ENCODE measurements at regions not wholly inside any gene's neighbourhood (a gene's known extent, or its start where the extent isn't known, plus 50 kb on each side); places are given as distances from the start of the nearest gene placed in this dataset.

DNA sequence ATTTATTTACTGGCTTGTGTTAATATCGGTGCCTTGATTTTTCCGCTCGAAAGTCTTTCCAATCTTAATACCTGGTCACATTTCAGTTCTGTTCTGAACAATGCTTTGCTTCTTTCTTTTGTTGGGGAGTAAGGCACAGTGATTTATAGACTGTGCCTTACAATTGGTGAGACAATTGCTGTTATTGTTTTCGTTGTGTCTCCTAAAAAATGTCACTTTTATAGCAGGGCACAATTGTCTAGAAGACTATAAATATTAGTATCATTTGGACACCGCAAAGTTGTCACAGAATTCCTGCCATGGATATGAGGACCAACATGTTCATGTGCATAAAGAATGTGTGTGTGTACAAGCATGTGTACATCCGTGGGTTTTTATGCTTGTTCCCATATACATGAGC is 231.9 kb downstream of the INSIG2 start:
- in situ Hi-C loops (cut with HindIII; ENCODE audit: low pct_ligation_motif_present, low sequenced_read_pairs) = no loop called here
- H3K27me3 ChIP-seq (replicated peaks) = no peaks in the 10 kb centered on the region
- H3K36me3 ChIP-seq (replicated peaks) = no peaks in the 10 kb centered on the region
- TF ChIP-seq, protein P1, sequence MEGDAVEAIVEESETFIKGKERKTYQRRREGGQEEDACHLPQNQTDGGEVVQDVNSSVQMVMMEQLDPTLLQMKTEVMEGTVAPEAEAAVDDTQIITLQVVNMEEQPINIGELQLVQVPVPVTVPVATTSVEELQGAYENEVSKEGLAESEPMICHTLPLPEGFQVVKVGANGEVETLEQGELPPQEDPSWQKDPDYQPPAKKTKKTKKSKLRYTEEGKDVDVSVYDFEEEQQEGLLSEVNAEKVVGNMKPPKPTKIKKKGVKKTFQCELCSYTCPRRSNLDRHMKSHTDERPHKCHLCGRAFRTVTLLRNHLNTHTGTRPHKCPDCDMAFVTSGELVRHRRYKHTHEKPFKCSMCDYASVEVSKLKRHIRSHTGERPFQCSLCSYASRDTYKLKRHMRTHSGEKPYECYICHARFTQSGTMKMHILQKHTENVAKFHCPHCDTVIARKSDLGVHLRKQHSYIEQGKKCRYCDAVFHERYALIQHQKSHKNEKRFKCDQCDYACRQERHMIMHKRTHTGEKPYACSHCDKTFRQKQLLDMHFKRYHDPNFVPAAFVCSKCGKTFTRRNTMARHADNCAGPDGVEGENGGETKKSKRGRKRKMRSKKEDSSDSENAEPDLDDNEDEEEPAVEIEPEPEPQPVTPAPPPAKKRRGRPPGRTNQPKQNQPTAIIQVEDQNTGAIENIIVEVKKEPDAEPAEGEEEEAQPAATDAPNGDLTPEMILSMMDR (IDR thresholded peaks at IDR 0.05; ENCODE audit: low read depth, low read length, missing control alignments) = no peak
- no peak for DNase-seq
- H3K4me3 ChIP-seq (ENCODE audit: low read depth, low read length) = no peak overlapping the region
- no peak overlapping the region for H3K27ac ChIP-seq

DNA sequence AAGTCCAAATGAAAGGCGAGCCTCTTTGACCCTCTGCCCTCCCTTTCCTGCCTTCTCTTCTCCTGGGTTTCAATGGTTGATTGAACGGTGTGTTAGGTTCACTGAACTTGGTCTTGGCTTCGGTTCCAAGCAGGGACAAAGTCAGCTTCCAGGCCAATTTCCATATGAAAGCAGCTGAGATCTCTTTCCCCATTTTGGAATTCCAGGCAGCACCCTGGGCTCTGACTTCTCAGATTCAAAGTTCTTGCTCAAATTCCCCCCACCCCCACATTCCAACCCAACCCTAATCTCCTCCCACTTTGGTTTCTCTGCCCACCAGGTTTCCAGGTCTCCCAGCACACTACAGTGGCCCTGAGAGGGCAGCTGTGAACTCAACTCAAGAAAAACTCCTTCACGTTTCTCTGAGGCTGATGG is 231.0 kb downstream of the INSIG2 start:
- DNase-seq = no peak
- Histone ChIP-seq H3K27me3 (replicated peaks) (no peaks in the 10 kb centered on the region), H3K36me3 (replicated peaks) (no peaks in the 10 kb centered on the region), H3K27ac (no peak overlapping the region), H3K4me3 (ENCODE audit: low read depth, low read length) (no peak overlapping the region)
- TF ChIP-seq, protein P1 (IDR thresholded peaks at IDR 0.05; ENCODE audit: low read depth, low read length, missing control alignments) = no peak
- in situ Hi-C loops (cut with HindIII; ENCODE audit: low pct_ligation_motif_present, low sequenced_read_pairs) = no loop called here

DNA sequence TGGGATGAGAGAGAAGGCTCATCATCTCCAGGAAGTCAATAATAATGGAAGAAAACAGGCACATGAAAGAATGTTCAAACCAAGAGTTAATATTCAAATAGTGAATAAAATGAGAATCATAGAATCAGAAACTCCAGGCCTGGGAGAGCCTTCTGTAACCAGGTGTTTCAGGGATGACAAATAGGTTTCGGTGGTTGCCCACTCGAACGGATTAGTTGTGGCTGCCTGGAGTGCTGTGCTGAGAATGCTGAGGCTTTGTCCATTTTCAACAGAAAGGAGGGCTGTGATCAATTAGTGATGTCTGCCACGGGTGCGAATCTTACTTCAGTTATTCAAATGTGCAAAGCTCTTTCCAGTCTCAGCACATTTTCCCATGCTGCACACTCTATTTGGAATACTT is 227.3 kb downstream of the INSIG2 start:
- H3K4me3 ChIP-seq (ENCODE audit: low read depth, low read length) = no peak overlapping the region
- TF ChIP-seq, protein P1 (IDR thresholded peaks at IDR 0.05; ENCODE audit: low read depth, low read length, missing control alignments) = no peak

DNA sequence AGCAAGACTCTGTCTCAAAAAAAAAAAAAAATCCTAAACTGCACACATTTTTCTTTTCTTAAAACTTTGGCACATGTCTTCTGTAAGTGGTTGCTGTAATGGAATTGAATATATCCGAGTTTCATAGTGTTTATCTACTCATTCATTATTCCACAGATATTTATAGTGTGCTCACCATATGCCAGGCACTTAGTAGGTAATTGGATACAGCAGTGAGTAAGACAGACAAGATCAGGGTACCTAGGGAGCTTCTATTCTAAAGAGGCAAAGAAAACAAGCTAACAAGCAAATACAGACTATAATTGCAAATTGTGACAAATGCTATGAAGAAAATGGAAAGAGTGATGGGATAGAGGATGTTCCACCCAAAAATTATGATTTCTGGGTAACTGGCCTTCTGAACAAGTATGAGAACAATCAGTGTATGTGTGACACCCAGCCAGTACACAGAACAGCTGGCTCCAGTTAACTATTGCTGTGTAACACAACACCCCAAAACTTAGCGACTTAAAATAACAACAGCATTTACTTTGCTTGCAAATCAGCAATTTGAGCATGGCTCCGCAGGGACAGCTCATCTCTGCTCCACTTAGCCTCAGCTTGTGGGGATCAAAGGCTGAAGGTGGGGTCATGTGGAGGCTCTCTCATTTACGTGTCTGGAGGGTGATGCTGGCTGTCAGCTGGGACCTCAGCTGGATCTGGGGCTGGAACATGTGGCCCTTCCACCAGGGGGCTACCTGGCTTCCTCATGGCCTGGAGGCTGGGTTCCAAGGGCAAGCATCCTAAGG is 224.9 kb downstream of the INSIG2 start:
- H3K27ac ChIP-seq = no peak overlapping the region
- DNase-seq = no peak
- no peaks in the 10 kb centered on the region for H3K27me3 ChIP-seq (replicated peaks)
- TF ChIP-seq, protein P1 (IDR thresholded peaks at IDR 0.05; ENCODE audit: low read depth, low read length, missing control alignments) = peak; percentile 25
- in situ Hi-C loops (cut with HindIII; ENCODE audit: low pct_ligation_motif_present, low sequenced_read_pairs) = no loop called here
- H3K4me3 ChIP-seq (ENCODE audit: low read depth, low read length) = no peak overlapping the region
- no peaks in the 10 kb centered on the region for H3K36me3 ChIP-seq (replicated peaks)

More for the DNA sequence above, 227.3 kb downstream of the INSIG2 start:
- in situ Hi-C loops (cut with HindIII; ENCODE audit: low pct_ligation_motif_present, low sequenced_read_pairs) = no loop called here
- H3K27me3 ChIP-seq (replicated peaks) = no peaks in the 10 kb centered on the region
- no peaks in the 10 kb centered on the region for H3K36me3 ChIP-seq (replicated peaks)
- DNase-seq = no peak
- no peak overlapping the region for H3K27ac ChIP-seq

DNA sequence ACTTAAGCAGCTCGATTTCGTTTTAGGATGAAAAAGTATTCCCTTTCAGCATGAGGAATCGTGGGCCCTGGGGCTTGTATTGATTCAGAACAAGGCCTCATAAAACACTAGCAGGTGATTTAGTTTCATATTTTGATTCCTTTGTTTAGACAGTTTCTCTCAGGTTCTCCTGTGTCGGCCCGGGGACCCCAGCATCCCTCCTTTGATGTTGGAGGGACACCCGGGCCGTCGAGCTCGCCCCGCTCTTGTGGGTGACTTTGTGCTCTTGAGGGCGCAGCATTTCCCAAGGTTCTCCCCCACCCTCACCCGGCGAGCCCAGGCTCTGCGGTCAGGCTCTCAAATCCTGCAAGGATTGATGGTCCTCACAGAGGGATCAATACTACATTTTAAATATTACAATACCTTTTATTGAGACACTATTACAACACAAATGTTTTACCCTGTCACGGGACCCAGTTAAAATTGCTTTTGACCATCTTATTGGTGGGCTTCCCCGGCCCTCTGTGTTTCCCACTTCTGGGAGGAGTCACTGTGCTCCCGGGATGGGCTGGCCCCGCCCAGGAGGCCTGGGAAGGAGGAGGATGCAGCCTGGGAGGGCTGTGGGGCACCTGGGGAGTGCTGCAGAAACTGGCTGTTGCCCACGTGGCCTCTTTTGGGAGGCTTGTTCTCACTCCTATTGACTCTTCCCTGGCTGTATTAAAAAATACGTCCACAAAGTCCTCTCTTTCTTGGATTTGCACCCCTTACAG is 222.6 kb downstream of the INSIG2 start:
- Histone ChIP-seq H3K27me3 (replicated peaks) (no peaks in the 10 kb centered on the region), H3K4me3 (ENCODE audit: low read depth, low read length) (peak overlapping the region; percentile 56), H3K36me3 (replicated peaks) (no peaks in the 10 kb centered on the region), H3K27ac (no peak overlapping the region)
- in situ Hi-C loops (cut with HindIII; ENCODE audit: low pct_ligation_motif_present, low sequenced_read_pairs) = no loop called here
- DNase-seq = no peak
- TF ChIP-seq, protein P1 (IDR thresholded peaks at IDR 0.05; ENCODE audit: low read depth, low read length, missing control alignments) = no peak
